Liver (tissue), 3 donors: ENCODE measurements at regions not wholly inside any gene's neighbourhood (a gene's known extent, or its start where the extent isn't known, plus 50 kb on each side); places are given as distances from the start of the nearest gene placed in this dataset.

Experiments
- CTCF ChIP-seq: fragments of 150-350 bp; IDR thresholded peaks from 2 replicates; pipeline ENCODE4 v1.5.1; 2017; ENCODE audit warnings: improper control_type of control experiment, low read depth, low read length; ENCODE audit not compliant: missing input control
- FOXA1 ChIP-seq: IDR thresholded peaks from 2 replicates; pipeline ENCODE4 v1.6.1; 2016; ENCODE audit warnings: antibody characterized with exemption
- GABPA ChIP-seq, 2 donors: IDR thresholded peaks in 1 of 2; conservative IDR thresholded peaks in 1 of 2; 2 replicates each; pipeline ENCODE4 v1.6.1; 2016; ENCODE audit warnings: antibody characterized with exemption in 2 of 2, mild to moderate bottlenecking in 1 of 2, moderate library complexity in 1 of 2
- RXRA ChIP-seq, 2 donors: IDR thresholded peaks; 2 replicates each; pipeline ENCODE4 v1.6.1; 2017 to 2018; ENCODE audit warnings: antibody characterized with exemption in 2 of 2, mild to moderate bottlenecking in 1 of 2
- donor health status: healthy.
- donor health status: healthy.

GRCh38 chr2:467543-467891, 179.6 kb upstream of the ALKAL2 start:
- TF ChIP-seq RXRA (IDR thresholded peaks at IDR 0.05) (no peak), CTCF (no peak), GABPA (IDR thresholded peaks at IDR 0.05 in 1 of 2, conservative IDR thresholded peaks at IDR 0.05 in 1 of 2) (no peak), FOXA1 (no peak)
